ENCODE measurements at regions not wholly inside any gene's neighbourhood (a gene's known extent, or its start where the extent isn't known, plus 50 kb on each side); places are given as distances from the start of the nearest gene placed in this dataset.

DNA sequence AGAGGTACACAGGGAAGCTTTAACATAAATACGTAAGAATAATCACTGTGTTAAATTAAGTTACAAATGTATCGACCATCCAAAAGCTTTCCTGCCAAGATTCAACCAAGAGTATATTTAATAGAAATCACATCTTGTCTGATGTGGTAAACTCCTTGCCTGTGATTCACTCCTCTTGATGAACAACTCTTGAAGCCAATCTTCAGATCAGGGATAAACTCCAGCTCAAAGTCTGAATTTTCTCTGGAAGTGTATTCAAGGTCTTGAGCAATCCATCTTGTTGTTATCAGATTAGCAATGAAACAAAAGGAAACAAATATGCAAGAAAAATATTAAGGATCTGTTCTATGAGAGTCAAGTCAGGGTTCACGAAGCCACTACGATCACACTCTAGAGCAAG is 170.0 kb upstream of the ADAMTS16 start:
- DNase-seq, result no peak

- DNase-seq, result no peak
Measured at GRCh38 chr5:4976902-4977301, 163.2 kb upstream of the ADAMTS16 start.

- no peak for DNase-seq
Measured at GRCh38 chr5:4977416-4978110, 162.6 kb upstream of the ADAMTS16 start.

DNA sequence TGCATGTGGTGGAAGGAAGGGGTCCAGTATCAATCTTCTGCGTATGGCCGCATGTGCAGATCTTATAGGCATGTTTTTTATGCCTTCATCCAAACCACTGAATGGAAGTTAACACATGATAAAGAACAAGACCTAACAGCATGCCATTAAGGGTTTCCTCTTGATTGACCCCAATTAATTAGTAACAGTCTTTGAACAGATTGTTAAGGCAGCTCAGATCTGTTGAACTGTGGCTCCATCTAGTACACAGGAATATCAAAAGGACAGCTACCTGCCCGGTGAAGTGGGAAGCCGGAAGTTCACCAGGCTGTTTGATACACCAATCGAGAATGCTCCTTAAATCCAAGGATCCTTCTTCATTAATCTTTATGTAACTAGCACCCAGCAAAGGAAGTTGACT is 159.9 kb upstream of the ADAMTS16 start:
- no peak for DNase-seq

DNA sequence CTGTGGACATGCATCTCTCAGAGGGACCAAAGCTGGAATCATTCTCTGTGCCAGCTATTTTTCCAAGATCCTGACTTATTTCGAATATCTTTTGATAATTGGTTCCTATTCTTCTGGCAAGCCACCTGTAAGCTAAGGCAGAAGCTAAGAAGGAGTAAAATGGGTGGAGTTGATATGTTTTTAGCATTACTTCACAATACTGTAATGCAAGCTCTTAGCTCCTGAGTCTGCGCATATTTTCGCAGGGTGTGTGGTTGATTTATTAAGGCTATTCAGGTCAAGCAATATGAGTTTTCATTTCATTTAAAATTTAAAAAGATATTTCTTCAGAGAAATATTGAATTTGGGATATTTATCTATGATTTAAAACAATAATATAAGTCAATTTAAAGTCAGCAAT is 158.5 kb upstream of the ADAMTS16 start:
- DNase-seq, result no peak

- no peak for DNase-seq
Measured at GRCh38 chr5:4983701-4984100, 156.4 kb upstream of the ADAMTS16 start.

- DNase-seq, result no peak
Measured at GRCh38 chr5:4984461-4984860, 155.7 kb upstream of the ADAMTS16 start.

DNA sequence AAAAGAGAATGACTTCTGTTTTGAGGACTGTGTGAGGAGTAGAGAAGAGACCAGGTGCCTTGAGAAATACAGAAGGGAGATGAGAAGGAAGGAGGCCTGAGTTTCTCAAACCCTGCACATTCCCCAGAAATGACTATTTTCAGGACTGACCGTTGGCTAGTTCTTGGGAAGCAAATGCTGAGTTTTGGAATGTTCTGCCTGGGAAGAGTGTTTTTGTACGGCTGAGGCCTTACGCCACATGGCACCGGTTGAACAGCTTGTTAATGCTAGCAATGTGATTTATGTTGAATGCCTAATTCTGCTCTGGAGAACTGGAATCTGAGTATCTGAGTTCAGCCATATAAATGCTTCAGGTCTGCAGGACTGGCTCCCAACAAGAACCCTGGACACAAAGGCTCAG is 152.7 kb upstream of the ADAMTS16 start:
- no peak for DNase-seq

DNA sequence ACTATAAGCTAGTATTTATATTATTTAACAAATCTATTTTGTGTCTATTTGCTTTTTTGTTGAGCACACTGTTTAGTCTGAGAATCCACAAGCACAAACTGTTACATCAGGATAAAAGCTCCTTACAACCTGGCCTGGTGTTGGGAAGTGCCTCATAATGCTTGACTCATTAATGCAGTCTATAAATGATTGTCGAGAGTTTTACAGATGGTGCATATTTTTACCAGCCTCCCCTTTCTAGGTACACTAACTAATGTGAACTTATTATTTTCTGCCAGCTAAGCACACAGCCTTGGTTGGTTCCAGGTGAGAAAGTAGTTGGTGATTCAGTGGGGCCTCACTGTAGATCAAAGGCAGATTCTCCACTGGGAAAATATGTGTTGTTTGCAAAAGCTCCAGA is 151.0 kb upstream of the ADAMTS16 start:
- no peak for DNase-seq

DNA sequence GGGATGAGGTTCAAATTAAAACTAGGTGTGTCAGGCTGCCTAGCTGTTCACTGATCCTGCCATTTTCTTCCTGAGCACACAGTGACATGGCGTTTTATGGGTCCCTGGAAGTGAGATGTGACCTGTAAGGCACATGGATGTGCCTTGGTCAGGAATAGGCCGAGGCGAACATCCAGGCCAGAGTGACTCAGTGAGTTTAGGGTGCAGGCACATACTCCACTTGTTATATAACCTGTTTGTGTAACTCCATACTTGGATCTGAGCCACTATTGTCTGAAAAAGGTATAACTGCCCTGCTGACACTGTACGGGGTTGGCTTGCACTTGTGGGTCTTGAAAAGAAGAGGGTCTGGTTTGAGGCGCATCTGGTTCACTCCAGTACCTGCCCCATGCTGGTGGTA is 150.1 kb upstream of the ADAMTS16 start:
- no peak for DNase-seq

- DNase-seq, result no peak
Measured at GRCh38 chr5:4990462-4990861, 149.7 kb upstream of the ADAMTS16 start.

- DNase-seq, result no peak
Measured at GRCh38 chr5:4991925-4992324, 148.2 kb upstream of the ADAMTS16 start.

GRCh38 chr5:4995014-4995413 is 145.1 kb upstream of the ADAMTS16 start:
- DNase-seq, result peak; percentile 33

DNA sequence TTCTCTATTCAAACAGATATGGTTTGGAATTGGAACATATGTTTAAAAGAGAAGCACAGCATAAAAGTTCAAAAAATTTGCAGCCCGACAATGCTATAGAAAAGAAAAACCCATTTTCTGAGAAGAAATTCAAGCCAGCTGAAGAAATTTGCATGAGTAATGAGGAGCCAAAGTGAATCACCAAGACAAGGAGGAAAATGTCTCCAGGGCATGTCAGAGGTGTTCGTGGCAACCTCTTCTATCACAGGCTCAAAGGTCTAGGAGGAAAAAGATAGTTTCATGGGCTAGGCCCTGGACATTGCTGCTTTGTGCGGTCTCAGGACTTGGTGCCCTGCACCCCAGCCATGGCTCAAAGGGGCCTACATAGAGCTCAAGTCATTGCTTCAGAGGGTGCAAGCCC is 134.8 kb upstream of the ADAMTS16 start:
- no peak for DNase-seq

DNA sequence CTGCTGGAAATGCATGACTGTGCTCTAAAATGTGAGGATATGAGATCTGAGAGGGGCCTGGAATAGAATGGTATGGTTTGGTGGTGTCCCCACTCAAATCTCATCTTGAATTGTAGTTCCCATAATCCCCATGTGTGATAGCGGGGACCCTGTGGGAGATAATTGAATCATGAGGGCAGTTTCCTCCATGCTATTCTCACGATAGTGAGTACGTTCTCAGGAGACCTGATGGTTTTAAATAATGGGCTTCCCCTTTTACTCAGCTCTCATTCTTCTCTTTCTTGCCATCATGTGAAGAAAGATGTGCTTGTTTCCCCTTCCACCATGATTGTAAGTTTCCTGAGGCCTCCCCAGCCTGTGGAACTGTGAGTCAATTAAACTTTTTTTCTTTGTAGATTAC is 133.6 kb upstream of the ADAMTS16 start:
- DNase-seq, result no peak

DNA sequence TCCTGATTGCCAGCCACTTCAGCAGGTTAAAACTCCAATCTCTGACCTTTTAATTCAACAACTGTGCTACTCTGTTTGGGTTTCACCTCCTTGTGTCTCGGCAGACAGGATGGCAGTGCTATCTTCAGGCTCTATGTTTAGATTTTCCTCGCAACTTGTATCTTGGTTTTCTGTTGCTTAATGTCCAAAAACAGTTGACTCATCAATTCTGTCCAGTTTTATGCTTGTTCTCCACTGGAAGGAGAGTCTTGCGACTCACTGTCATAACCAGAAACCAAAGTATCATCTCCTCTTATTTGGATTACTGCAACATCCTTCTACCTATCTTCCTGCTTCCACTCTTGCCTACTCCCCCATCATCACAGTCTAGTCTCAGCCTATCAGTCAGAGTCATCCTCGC is 130.9 kb upstream of the ADAMTS16 start:
- no peak for DNase-seq

DNA sequence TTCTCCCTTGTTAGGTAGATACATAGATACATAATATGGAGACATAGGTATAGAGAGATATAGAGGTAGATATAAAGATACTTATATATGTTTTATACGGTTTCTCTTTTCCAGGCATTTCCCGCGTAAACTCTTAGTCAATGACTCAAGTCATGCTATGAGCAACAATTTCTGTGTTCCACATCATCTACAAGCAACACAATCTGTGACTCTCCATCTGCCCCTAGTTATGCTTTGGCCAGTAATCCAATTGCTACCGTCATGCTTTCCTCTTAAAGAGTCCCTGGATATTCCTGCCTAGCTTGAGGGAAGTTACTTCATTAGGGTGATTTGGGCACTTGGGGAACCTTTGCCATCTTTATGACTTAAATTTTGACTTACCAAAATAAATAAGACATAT is 129.0 kb upstream of the ADAMTS16 start:
- no peak for DNase-seq

DNA sequence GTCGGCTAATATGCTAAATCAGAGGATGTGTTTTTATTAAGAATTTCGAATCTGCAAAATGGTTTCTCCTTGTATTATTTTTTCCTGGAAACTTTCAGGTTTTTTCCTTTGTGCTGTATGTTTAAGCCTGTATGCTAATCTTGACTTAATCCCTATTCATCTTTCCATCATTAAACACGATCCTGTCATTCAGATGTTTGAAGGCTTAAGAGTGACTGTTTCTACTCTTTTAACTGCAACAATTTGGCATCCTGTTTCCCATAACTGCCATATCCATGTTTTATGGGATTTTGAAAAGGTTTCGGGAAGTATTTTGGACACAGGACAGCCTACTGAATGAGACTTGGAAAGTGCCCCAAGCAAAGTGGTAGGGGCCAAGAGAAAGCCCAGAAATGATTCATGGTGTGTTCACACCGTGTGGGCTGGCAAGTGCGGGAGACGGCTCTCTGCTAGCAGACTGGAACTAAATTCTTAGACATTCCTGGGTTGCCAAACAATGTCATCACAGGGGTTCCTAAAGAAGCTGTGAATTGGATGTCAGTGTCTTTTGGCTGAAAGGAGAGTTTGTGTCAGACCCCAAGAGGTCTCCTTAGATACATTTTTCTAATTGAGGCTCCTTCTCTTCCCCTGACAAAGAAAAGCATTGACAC is 125.4 kb upstream of the ADAMTS16 start:
- DNase-seq, result peak; percentile 76

DNA sequence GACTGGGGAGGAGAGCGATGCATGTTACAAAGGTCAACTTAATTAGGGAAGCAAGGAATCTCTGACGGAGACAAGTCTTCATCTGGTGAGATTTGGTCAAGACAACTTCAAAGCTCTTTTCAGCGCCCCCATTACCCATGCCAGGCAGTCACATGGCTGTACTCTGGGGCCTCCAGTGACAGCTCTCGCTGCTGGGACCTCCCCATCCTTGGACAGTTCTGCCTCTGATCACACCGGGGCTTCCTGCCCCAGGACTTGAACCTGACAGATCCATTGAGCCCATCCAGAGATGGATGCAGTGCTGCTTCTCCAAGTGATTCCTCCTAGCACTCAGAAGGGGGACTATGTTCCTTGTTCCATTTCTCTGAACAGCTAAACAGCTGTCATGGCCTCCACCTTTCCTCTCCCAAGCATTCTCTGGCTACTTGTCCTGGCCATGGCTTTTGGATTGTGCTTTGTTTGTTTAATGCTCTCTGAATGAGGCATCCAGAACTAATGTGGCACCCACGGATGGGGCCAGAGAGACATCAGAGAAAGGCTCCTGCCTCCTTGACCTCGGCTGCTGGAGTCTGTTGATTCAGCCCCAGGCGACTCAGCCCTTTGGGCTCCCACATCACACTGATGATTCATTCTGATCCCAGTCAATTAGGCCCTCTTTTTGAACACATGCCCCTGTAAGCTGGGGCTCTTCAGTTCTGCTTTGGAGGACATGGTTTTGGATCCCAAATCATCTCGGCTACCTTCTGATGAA is 122.1 kb upstream of the ADAMTS16 start:
- DNase-seq, result peak; percentile 77

DNA sequence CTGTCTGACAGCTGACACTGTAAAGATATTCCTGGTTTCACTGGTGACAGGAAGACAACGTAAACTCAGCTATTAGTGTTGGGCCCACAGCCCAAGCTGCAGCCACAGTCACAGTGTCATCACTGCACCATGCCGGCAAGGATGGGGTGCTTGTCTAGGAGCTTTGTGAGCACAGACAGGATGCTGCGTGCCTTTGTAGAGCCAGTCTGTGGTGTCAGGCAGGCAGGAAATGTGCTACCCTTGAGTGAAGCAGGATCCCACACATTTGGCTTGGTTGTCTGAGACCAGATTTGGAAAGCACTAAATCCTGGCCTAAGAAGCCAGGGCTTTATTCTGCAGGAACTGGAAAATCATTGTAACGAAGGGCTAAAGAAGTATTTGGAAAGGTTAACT is 121.6 kb upstream of the ADAMTS16 start:
- peak; percentile 52 for DNase-seq

DNA sequence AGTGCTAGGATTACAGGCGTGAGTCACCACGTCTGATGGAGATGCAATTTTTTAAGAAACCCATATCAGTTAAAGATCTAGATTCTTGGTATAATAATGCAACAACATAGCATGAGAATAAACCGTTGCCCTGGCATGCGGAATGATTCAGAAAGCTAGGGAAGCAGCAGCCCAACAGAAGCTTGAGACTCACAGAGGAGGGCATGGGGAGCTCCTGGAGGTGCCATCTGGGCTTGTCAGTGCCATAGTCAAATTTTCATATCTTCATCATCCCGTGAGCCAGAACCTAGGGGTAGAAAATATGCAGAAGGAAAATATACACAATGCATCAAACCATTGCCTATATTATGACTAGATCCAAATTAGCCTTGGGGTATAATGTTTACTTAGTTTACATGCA is 118.7 kb upstream of the ADAMTS16 start:
- DNase-seq, result no peak

- no peak for DNase-seq
Measured at GRCh38 chr5:5025098-5025773, 114.9 kb upstream of the ADAMTS16 start.

DNA sequence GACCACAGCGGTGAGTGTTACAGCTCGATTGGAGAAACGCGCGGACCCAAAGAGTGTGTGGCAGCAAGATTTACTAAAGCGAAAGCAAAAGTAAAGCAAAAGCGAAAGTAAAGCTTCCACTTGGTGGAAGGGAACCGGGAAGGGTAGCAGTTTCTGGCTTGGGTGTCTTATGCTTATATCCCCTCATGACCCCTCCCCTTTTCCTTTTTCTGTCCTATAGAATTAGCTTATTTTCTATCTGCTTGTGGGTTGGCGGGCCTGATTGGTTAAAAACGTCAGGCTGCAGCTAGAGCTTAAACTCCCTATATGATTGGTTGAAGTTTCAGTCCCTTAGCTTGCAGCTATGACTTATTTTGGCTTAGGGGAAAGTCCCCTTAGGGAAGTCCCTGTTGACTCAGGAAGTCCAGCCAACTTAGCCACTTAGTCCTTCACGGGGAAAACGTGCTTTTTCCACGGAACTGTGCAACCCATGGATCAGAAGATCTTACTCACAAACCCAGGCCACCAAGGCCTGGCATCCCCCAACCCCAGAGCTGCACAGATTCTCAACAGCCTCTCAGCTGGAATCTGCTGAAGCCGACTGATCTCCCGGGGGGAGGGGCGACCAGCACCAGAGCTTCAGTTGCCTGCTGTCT is 114.2 kb upstream of the ADAMTS16 start:
- DNase-seq, result no peak

Measured in fibroblast of skin of back (primary cell).